ENCODE measurements at regions not wholly inside any gene's neighbourhood (a gene's known extent, or its start where the extent isn't known, plus 50 kb on each side); places are given as distances from the start of the nearest gene placed in this dataset.

GRCh38 chr6:71388856-71389527 lies 100.4 kb downstream of the OGFRL1 start:
- DNase-seq (ENCODE audit: low spot score) = no peak
- Mint-ChIP-seq H3K9me3 (no peaks in the 10 kb centered on the region), H3K4me1 (ENCODE audit: low read depth) (no peaks in the 10 kb centered on the region), H3K27me3 (ENCODE audit: low read depth) (peaks cover 8% of the 10 kb centered on the region), H3K36me3 (ENCODE audit: low read depth) (no peaks in the 10 kb centered on the region), H3K27ac (no peak overlapping the region), H3K4me3 (no peak overlapping the region)

- Mint-ChIP-seq H3K27me3 (ENCODE audit: low read depth) (peaks cover 8% of the 10 kb centered on the region), H3K4me3 (no peak overlapping the region), H3K4me1 (ENCODE audit: low read depth) (no peaks in the 10 kb centered on the region), H3K9me3 (no peaks in the 10 kb centered on the region), H3K27ac (no peak overlapping the region), H3K36me3 (ENCODE audit: low read depth) (no peaks in the 10 kb centered on the region)
- no peak for DNase-seq (ENCODE audit: low spot score)
These were observed 102.5 kb downstream of the OGFRL1 start for GRCh38 chr6:71391126-71391525.

GRCh38 chr6:71392276-71392675 lies 103.7 kb downstream of the OGFRL1 start:
- Mint-ChIP-seq H3K9me3 (no peaks in the 10 kb centered on the region), H3K36me3 (ENCODE audit: low read depth) (no peaks in the 10 kb centered on the region), H3K27me3 (ENCODE audit: low read depth) (peaks cover 8% of the 10 kb centered on the region), H3K4me3 (no peak overlapping the region), H3K4me1 (ENCODE audit: low read depth) (peaks cover 4% of the 10 kb centered on the region), H3K27ac (no peak overlapping the region)
- no peak for DNase-seq (ENCODE audit: low spot score)

GRCh38 chr6:71393471-71393870 lies 104.9 kb downstream of the OGFRL1 start:
- no peak for DNase-seq (ENCODE audit: low spot score)
- no peaks in the 10 kb centered on the region for H3K9me3 Mint-ChIP-seq
- H3K36me3 Mint-ChIP-seq (ENCODE audit: low read depth) = no peaks in the 10 kb centered on the region
- peaks cover 8% of the 10 kb centered on the region for H3K27me3 Mint-ChIP-seq (ENCODE audit: low read depth)
- H3K4me3 Mint-ChIP-seq = no peak overlapping the region
- peaks cover 4% of the 10 kb centered on the region for H3K4me1 Mint-ChIP-seq (ENCODE audit: low read depth)
- no peak overlapping the region for H3K27ac Mint-ChIP-seq

GRCh38 chr6:71393981-71394432 lies 105.4 kb downstream of the OGFRL1 start:
- Mint-ChIP-seq H3K4me3 (no peak overlapping the region), H3K27me3 (ENCODE audit: low read depth) (peaks cover 8% of the 10 kb centered on the region), H3K4me1 (ENCODE audit: low read depth) (peaks cover 4% of the 10 kb centered on the region)

GRCh38 chr6:71394926-71395325 lies 106.3 kb downstream of the OGFRL1 start:
- Mint-ChIP-seq H3K27me3 (ENCODE audit: low read depth) (peaks cover 8% of the 10 kb centered on the region), H3K9me3 (no peaks in the 10 kb centered on the region), H3K4me1 (ENCODE audit: low read depth) (peaks cover 4% of the 10 kb centered on the region), H3K4me3 (no peak overlapping the region), H3K27ac (no peak overlapping the region), H3K36me3 (ENCODE audit: low read depth) (no peaks in the 10 kb centered on the region)
- no peak for DNase-seq (ENCODE audit: low spot score)

More at GRCh38 chr6:71393981-71394432, 105.4 kb downstream of the OGFRL1 start:
- H3K9me3 Mint-ChIP-seq = no peaks in the 10 kb centered on the region
- no peak overlapping the region for H3K27ac Mint-ChIP-seq
- no peaks in the 10 kb centered on the region for H3K36me3 Mint-ChIP-seq (ENCODE audit: low read depth)
- DNase-seq (ENCODE audit: low spot score) = no peak

GRCh38 chr6:71395731-71396409 lies 107.3 kb downstream of the OGFRL1 start:
- H3K4me3 Mint-ChIP-seq = no peak overlapping the region
- DNase-seq (ENCODE audit: low spot score) = no peak
- H3K27ac Mint-ChIP-seq = no peak overlapping the region
- H3K27me3 Mint-ChIP-seq (ENCODE audit: low read depth) = peaks cover 8% of the 10 kb centered on the region
- H3K4me1 Mint-ChIP-seq (ENCODE audit: low read depth) = peaks cover 4% of the 10 kb centered on the region
- H3K36me3 Mint-ChIP-seq (ENCODE audit: low read depth) = no peaks in the 10 kb centered on the region
- H3K9me3 Mint-ChIP-seq = no peaks in the 10 kb centered on the region

- Mint-ChIP-seq H3K27ac (no peak overlapping the region), H3K36me3 (ENCODE audit: low read depth) (no peaks in the 10 kb centered on the region), H3K4me1 (ENCODE audit: low read depth) (peaks cover 4% of the 10 kb centered on the region), H3K27me3 (ENCODE audit: low read depth) (peaks cover 8% of the 10 kb centered on the region), H3K4me3 (no peak overlapping the region), H3K9me3 (no peaks in the 10 kb centered on the region)
- DNase-seq (ENCODE audit: low spot score) = no peak
These were observed 107.8 kb downstream of the OGFRL1 start for GRCh38 chr6:71396410-71396801.

- H3K27me3 Mint-ChIP-seq (ENCODE audit: low read depth) = peaks cover 3% of the 10 kb centered on the region
- DNase-seq (ENCODE audit: low spot score) = no peak
- no peak overlapping the region for H3K27ac Mint-ChIP-seq
- no peaks in the 10 kb centered on the region for H3K9me3 Mint-ChIP-seq
- H3K4me3 Mint-ChIP-seq = no peak overlapping the region
- H3K36me3 Mint-ChIP-seq (ENCODE audit: low read depth) = no peaks in the 10 kb centered on the region
- H3K4me1 Mint-ChIP-seq (ENCODE audit: low read depth) = peaks cover 4% of the 10 kb centered on the region
These were observed 110.7 kb downstream of the OGFRL1 start for GRCh38 chr6:71399279-71399678.

- Mint-ChIP-seq H3K27ac (no peak overlapping the region), H3K4me3 (no peak overlapping the region), H3K4me1 (ENCODE audit: low read depth) (peaks cover 4% of the 10 kb centered on the region), H3K9me3 (no peaks in the 10 kb centered on the region), H3K27me3 (ENCODE audit: low read depth) (peaks cover 9% of the 10 kb centered on the region), H3K36me3 (ENCODE audit: low read depth) (no peaks in the 10 kb centered on the region)
- no peak for DNase-seq (ENCODE audit: low spot score)
These were observed 112.2 kb downstream of the OGFRL1 start for GRCh38 chr6:71400852-71401251.

GRCh38 chr6:71402096-71402495 lies 113.5 kb downstream of the OGFRL1 start:
- H3K36me3 Mint-ChIP-seq (ENCODE audit: low read depth) = no peaks in the 10 kb centered on the region
- no peak for DNase-seq (ENCODE audit: low spot score)
- H3K9me3 Mint-ChIP-seq = no peaks in the 10 kb centered on the region
- no peak overlapping the region for H3K27ac Mint-ChIP-seq
- no peaks in the 10 kb centered on the region for H3K4me1 Mint-ChIP-seq (ENCODE audit: low read depth)
- peaks cover 9% of the 10 kb centered on the region for H3K27me3 Mint-ChIP-seq (ENCODE audit: low read depth)
- no peak overlapping the region for H3K4me3 Mint-ChIP-seq

GRCh38 chr6:71403422-71404134 lies 115.0 kb downstream of the OGFRL1 start:
- peaks cover 11% of the 10 kb centered on the region for H3K27me3 Mint-ChIP-seq (ENCODE audit: low read depth)
- H3K4me3 Mint-ChIP-seq = no peak overlapping the region
- no peak overlapping the region for H3K27ac Mint-ChIP-seq
- no peak for DNase-seq (ENCODE audit: low spot score)
- H3K9me3 Mint-ChIP-seq = peaks cover under 1% of the 10 kb centered on the region
- no peaks in the 10 kb centered on the region for H3K36me3 Mint-ChIP-seq (ENCODE audit: low read depth)
- no peaks in the 10 kb centered on the region for H3K4me1 Mint-ChIP-seq (ENCODE audit: low read depth)

GRCh38 chr6:71404145-71404966 lies 115.7 kb downstream of the OGFRL1 start:
- no peak overlapping the region for H3K4me3 Mint-ChIP-seq
- no peaks in the 10 kb centered on the region for H3K4me1 Mint-ChIP-seq (ENCODE audit: low read depth)
- DNase-seq (ENCODE audit: low spot score) = no peak
- no peaks in the 10 kb centered on the region for H3K36me3 Mint-ChIP-seq (ENCODE audit: low read depth)
- peaks cover 6% of the 10 kb centered on the region for H3K9me3 Mint-ChIP-seq
- H3K27me3 Mint-ChIP-seq (ENCODE audit: low read depth) = peaks cover 15% of the 10 kb centered on the region
- H3K27ac Mint-ChIP-seq = no peak overlapping the region

GRCh38 chr6:71404967-71405278 lies 116.3 kb downstream of the OGFRL1 start:
- peaks cover 15% of the 10 kb centered on the region for H3K27me3 Mint-ChIP-seq (ENCODE audit: low read depth)
- H3K4me1 Mint-ChIP-seq (ENCODE audit: low read depth) = no peaks in the 10 kb centered on the region
- H3K9me3 Mint-ChIP-seq = peaks cover 6% of the 10 kb centered on the region
- no peak for DNase-seq (ENCODE audit: low spot score)
- H3K27ac Mint-ChIP-seq = no peak overlapping the region
- H3K4me3 Mint-ChIP-seq = no peak overlapping the region
- no peaks in the 10 kb centered on the region for H3K36me3 Mint-ChIP-seq (ENCODE audit: low read depth)

All from T-helper 2 cell treated with Interferon-gamma antibody and Interleukin-4, amounts not matched to agents 5 μg/mL and 100 μg/mL, for 36 hours (primary cell).